GM20000 (cell line): ENCODE measurements at regions not wholly inside any gene's neighbourhood (a gene's known extent, or its start where the extent isn't known, plus 50 kb on each side); places are given as distances from the start of the nearest gene placed in this dataset.

Experiments
- DNase-seq: peaks from one replicate; pipeline ENCODE4 v3.0.0; 2012; ENCODE audit warnings: low spot score
- CTCF ChIP-seq: IDR thresholded peaks from 2 replicates; pipeline ENCODE4 v1.5.1; 2012; ENCODE audit warnings: mild to moderate bottlenecking, control low read depth; ENCODE audit errors: extremely low read depth, missing control alignments

GRCh38 chr9:24459953-24460352, 85.7 kb downstream of the IZUMO3 start:
- no peak for DNase-seq
- no peak for TF ChIP-seq CTCF

- DNase-seq, result no peak
- no peak for TF ChIP-seq CTCF
Measured at GRCh38 chr9:24451346-24451745, 94.4 kb downstream of the IZUMO3 start.

- no peak for DNase-seq
Measured at GRCh38 chr9:24449976-24450375, 95.7 kb downstream of the IZUMO3 start.

GRCh38 chr9:24439456-24439855, 106.2 kb downstream of the IZUMO3 start:
- TF ChIP-seq CTCF, result no peak
- DNase-seq, result no peak

More at GRCh38 chr9:24449976-24450375, 95.7 kb downstream of the IZUMO3 start:
- no peak for TF ChIP-seq CTCF

GRCh38 chr9:24438876-24439275, 106.8 kb downstream of the IZUMO3 start:
- TF ChIP-seq CTCF, result no peak

GRCh38 chr9:24436761-24437160, 108.9 kb downstream of the IZUMO3 start:
- no peak for DNase-seq
- no peak for TF ChIP-seq CTCF

More at GRCh38 chr9:24438876-24439275, 106.8 kb downstream of the IZUMO3 start:
- DNase-seq, result no peak

- DNase-seq, result no peak
- no peak for TF ChIP-seq CTCF
Measured at GRCh38 chr9:24434183-24434582, 111.5 kb downstream of the IZUMO3 start.

GRCh38 chr9:24416136-24416535, 129.6 kb downstream of the IZUMO3 start:
- no peak for DNase-seq
- TF ChIP-seq CTCF, result no peak
